HCT116 (cell line): ENCODE measurements at regions not wholly inside any gene's neighbourhood (a gene's known extent, or its start where the extent isn't known, plus 50 kb on each side); places are given as distances from the start of the nearest gene placed in this dataset.

Source experiments
- ATAC-seq: fragments of 200-7000 bp; cut with Tn5 transposase; 2 replicates; pipeline ENCODE4 v1.9.1; 2020; ENCODE audit warnings: mild to moderate bottlenecking, moderate library complexity
- BruUV-seq: library from RNA; stranded (reverse); fragments of 400-500 nt; replicated peaks from 2 replicates; lab custom pipeline; 2021; lab: Mats Ljungman, UMichigan
- CTCF ChIA-PET: fragments of 300-600 bp; sonication (Branson Sonifier 250); formaldehyde crosslinking; loops from one replicate; lab custom pipeline; 2021; ENCODE audit warnings: antibody characterized with exemption; lab: Charles Lee
- POLR2A ChIA-PET: fragments of 300-600, 350-600 bp; sonication (Branson Sonifier 250); formaldehyde crosslinking; loops from one replicate; lab custom pipeline; 2021; ENCODE audit warnings: antibody characterized with exemption; lab: Charles Lee
- RAD21 ChIA-PET, 2 experiments: fragments of 300-600 bp; sonication (Branson Sonifier 250); formaldehyde crosslinking; loops; one replicate each; lab custom pipeline; 2023; ENCODE audit warnings: low total read pairs in 2 of 2; ENCODE audit not compliant: uncharacterized antibody in 2 of 2, unreplicated experiment in 2 of 2, low non-redundant PET in 1 of 2; lab: Charles Lee
- DNase-seq: peaks from one replicate; pipeline ENCODE4 v3.0.0-alpha.2; 2010; ENCODE audit warnings: low read depth, low spot score
- H2AFZ ChIP-seq: fragments of 200-600 bp; shearing (Covaris generic), sonication (generic); 2 replicates; pipeline ENCODE4 v1.6.1; 2017; ENCODE audit warnings: low read depth, mixed run types, mixed read lengths, antibody characterized with exemption, low read length; ENCODE audit not compliant: poor library complexity, severe bottlenecking
- H3K27ac ChIP-seq: 2 replicates; pipeline ENCODE4 v1.5.1; 2012; ENCODE audit warnings: low read depth, low read length
- H3K27me3 ChIP-seq: fragments of 200-600 bp; sonication (generic); 2 replicates; pipeline ENCODE4 v1.6.1; 2016; ENCODE audit warnings: mixed run types, low read length, mixed read lengths; ENCODE audit not compliant: insufficient read depth
- H3K36me3 ChIP-seq, 2 experiments: fragments of 200-500 bp in 1 of 2; fragments of 200-600 bp in 1 of 2; sonication (Bioruptor generic) in 1 of 2; sonication (generic) in 1 of 2; 2 replicates each; pipeline versions ENCODE4 v1.5.1 to v1.6.1; 2014 to 2016; ENCODE audit warnings: low read length in 2 of 2, inconsistent platforms in 1 of 2, mixed read lengths in 1 of 2, mixed run types in 1 of 2; ENCODE audit not compliant: insufficient read depth in 2 of 2, control insufficient read depth in 1 of 2
- H3K4me1 ChIP-seq, 2 experiments: fragments of 200-600 bp in 1 of 2; sonication (generic) in 1 of 2; 2 replicates each; pipeline versions ENCODE4 v1.5.1 to v1.6.1; 2012 to 2017; ENCODE audit warnings: low read length in 2 of 2, inconsistent platforms in 1 of 2, mild to moderate bottlenecking in 1 of 2, mixed read lengths in 1 of 2, mixed run types in 1 of 2, moderate library complexity in 1 of 2; ENCODE audit not compliant: insufficient read depth in 2 of 2, control insufficient read depth in 1 of 2
- H3K4me2 ChIP-seq: fragments of 200-600 bp; sonication (generic); 2 replicates; pipeline ENCODE4 v1.6.1; 2017; ENCODE audit warnings: mixed run types, low read length, mixed read lengths
- H3K4me3 ChIP-seq, 2 experiments: fragments of 200-600 bp in 1 of 2; sonication (generic) in 1 of 2; replicated peaks in 1 of 2; 2 replicates each; pipeline ENCODE4 v1.5.1; 2011 to 2016; ENCODE audit warnings: low read length in 2 of 2, control low read depth in 1 of 2, low read depth in 1 of 2, mild to moderate bottlenecking in 1 of 2, mixed read lengths in 1 of 2, mixed run types in 1 of 2
- H3K79me2 ChIP-seq: fragments of 200-600 bp; sonication (generic); 2 replicates; pipeline ENCODE4 v1.6.1; 2017; ENCODE audit warnings: mild to moderate bottlenecking, mixed run types, low read length, moderate library complexity, mixed read lengths; ENCODE audit not compliant: insufficient read depth
- H3K9ac ChIP-seq: fragments of 200-600 bp; sonication (generic); 2 replicates; pipeline ENCODE4 v1.6.1; 2016; ENCODE audit warnings: low read length, mixed read lengths
- H3K9me2 ChIP-seq: fragments of 200-600 bp; sonication (generic), shearing (Covaris generic); 2 replicates; pipeline ENCODE4 v1.6.1; 2017; ENCODE audit warnings: mixed run types, mild to moderate bottlenecking, moderate library complexity; ENCODE audit not compliant: insufficient read depth
- H3K9me3 ChIP-seq, 2 experiments: fragments of 200-500 bp in 1 of 2; fragments of 200-600 bp in 1 of 2; sonication (Bioruptor generic) in 1 of 2; sonication (generic) in 1 of 2; 2 replicates each; pipeline ENCODE4 v1.6.1; 2014 to 2017; ENCODE audit warnings: low read length in 2 of 2, mixed read lengths in 2 of 2, inconsistent platforms in 1 of 2, low read depth in 1 of 2, mild to moderate bottlenecking in 1 of 2, mixed run types in 1 of 2, moderate library complexity in 1 of 2; ENCODE audit not compliant: control insufficient read depth in 1 of 2, insufficient read depth in 1 of 2
- H4K20me1 ChIP-seq: fragments of 200-600 bp; sonication (generic), shearing (Covaris generic); 2 replicates; pipeline ENCODE4 v1.6.1; 2017; ENCODE audit warnings: mixed run types, mild to moderate bottlenecking, moderate library complexity; ENCODE audit not compliant: insufficient read depth
- CEBPB ChIP-seq: IDR thresholded peaks from 2 replicates; pipeline ENCODE4 v1.6.1; 2012; ENCODE audit warnings: low read depth
- ELF1 ChIP-seq: IDR thresholded peaks from 2 replicates; pipeline ENCODE4 v1.6.1; 2012; ENCODE audit warnings: low read depth, borderline replicate concordance
- EZH2 ChIP-seq: fragments of 200-600 bp; sonication (generic); IDR thresholded peaks from 2 replicates; pipeline ENCODE4 v1.6.1; 2017; ENCODE audit warnings: antibody characterized with exemption, mixed run types
- EZH2phosphoT487 ChIP-seq: fragments of 200-600 bp; IDR thresholded peaks from 2 replicates; pipeline ENCODE4 v1.6.1; 2018; ENCODE audit warnings: antibody characterized with exemption, borderline replicate concordance
- FOSL1 ChIP-seq: IDR thresholded peaks from 2 replicates; pipeline ENCODE4 v1.6.1; 2012; ENCODE audit warnings: low read depth
- JUND ChIP-seq: IDR thresholded peaks from 2 replicates; pipeline ENCODE4 v1.6.1; 2012
- POLR2A ChIP-seq: IDR thresholded peaks from 2 replicates; pipeline ENCODE4 v1.7.0; 2011; ENCODE audit warnings: borderline replicate concordance; ENCODE audit not compliant: insufficient read depth, insufficient read length; ENCODE audit errors: extremely low read depth
- SIN3A ChIP-seq: IDR thresholded peaks from 2 replicates; pipeline ENCODE4 v1.6.1; 2012; ENCODE audit warnings: low read depth
- SP1 ChIP-seq: IDR thresholded peaks from 2 replicates; pipeline ENCODE4 v1.6.1; 2012; ENCODE audit warnings: low read depth
- SRF ChIP-seq: IDR thresholded peaks from 2 replicates; pipeline ENCODE4 v1.6.1; 2012; ENCODE audit warnings: low read depth
- YY1 ChIP-seq: IDR thresholded peaks from 2 replicates; pipeline ENCODE4 v1.6.1; 2011; ENCODE audit warnings: low read length, low read depth, moderate library complexity, mild to moderate bottlenecking; ENCODE audit not compliant: insufficient replicate concordance; ENCODE audit errors: extremely low read depth
- ZFX ChIP-seq: fragments of 450-650 bp; IDR thresholded peaks from 2 replicates; pipeline ENCODE4 v1.6.1; 2017
- intact Hi-C: fragments of 100-400 bp; cut with micrococcal nuclease; formaldehyde crosslinking; loops from 2 replicates; pipeline ENCODE4 v1.10.0; 2022
- TF ChIP-seq, protein P1 (sequence below), 3 experiments: fragments of 200-600 bp in 1 of 3; sonication (generic) in 1 of 3; IDR thresholded peaks in 2 of 3; conservative IDR thresholded peaks in 1 of 3; 2 replicates each; pipeline ENCODE4 v1.5.1; 2012 to 2017; ENCODE audit warnings: low read depth in 2 of 3, low read length in 2 of 3, antibody characterized with exemption in 1 of 3, borderline replicate concordance in 1 of 3, control low read depth in 1 of 3, mild to moderate bottlenecking in 1 of 3, mixed read lengths in 1 of 3, mixed run types in 1 of 3, moderate library complexity in 1 of 3; ENCODE audit not compliant: insufficient read depth in 1 of 3
- TF ChIP-seq, protein P2 (sequence below): IDR thresholded peaks from 2 replicates; pipeline ENCODE4 v1.6.1; 2012
- TF ChIP-seq, protein P3 (sequence below): IDR thresholded peaks from 2 replicates; pipeline ENCODE4 v1.6.1; 2011; ENCODE audit warnings: mild to moderate bottlenecking, low read length, moderate library complexity; ENCODE audit not compliant: insufficient replicate concordance; ENCODE audit errors: extremely low read depth

DNA sequence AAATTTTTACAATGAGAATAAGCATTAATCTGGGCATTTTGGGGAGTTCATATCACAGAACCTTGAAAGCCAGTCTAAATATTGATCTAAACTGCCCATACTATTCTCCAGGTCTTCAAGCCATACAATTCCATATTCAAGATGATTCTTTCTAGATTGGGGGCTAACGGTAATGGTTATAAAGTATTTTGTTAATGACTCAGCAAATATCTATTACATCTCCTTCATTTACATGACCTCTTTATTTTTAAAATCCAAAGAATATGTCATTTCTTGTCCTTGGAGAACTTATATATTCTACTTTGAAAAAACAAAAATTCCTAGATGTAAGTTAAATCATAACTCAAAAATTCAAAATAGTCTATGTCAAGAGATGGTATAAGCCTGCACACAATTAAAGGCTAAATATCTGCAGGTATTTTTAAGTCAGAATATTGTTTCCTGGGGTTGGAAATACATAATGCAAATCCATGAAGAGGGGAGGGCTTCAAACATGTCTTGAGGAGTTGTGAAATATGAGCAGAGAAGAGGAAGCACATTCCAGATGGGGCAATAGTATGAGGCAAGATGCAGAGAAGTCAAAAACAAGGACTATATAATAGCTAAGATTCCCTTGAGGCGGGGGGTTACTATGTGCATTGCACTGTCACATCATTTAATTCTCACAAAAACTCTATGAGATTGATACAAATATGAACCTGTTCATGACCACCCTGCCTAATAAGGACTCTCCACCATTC lies 526.4 kb downstream of the NR2F1-AS1 start:
- intact Hi-C loops, result no loop called here
- no peak overlapping the region for H3K9ac ChIP-seq
- ChIA-PET POLR2A (no interaction called here), RAD21 (no interaction called here), CTCF (no interaction called here)
- no peaks in the 10 kb centered on the region for H4K20me1 ChIP-seq
- ATAC-seq, result no peak
- DNase-seq, result no peak
- no peak overlapping the region for H3K4me3 ChIP-seq
- no peaks in the 10 kb centered on the region for H3K4me1 ChIP-seq
- H3K79me2 ChIP-seq, result no peaks in the 10 kb centered on the region
- no peaks in the 10 kb centered on the region for H3K9me2 ChIP-seq
- H3K36me3 ChIP-seq, result no peaks in the 10 kb centered on the region
- TF ChIP-seq FOSL1 (no peak), CEBPB (no peak), POLR2A (no peak), EZH2 (no peak)
- TF ChIP-seq, protein P1, sequence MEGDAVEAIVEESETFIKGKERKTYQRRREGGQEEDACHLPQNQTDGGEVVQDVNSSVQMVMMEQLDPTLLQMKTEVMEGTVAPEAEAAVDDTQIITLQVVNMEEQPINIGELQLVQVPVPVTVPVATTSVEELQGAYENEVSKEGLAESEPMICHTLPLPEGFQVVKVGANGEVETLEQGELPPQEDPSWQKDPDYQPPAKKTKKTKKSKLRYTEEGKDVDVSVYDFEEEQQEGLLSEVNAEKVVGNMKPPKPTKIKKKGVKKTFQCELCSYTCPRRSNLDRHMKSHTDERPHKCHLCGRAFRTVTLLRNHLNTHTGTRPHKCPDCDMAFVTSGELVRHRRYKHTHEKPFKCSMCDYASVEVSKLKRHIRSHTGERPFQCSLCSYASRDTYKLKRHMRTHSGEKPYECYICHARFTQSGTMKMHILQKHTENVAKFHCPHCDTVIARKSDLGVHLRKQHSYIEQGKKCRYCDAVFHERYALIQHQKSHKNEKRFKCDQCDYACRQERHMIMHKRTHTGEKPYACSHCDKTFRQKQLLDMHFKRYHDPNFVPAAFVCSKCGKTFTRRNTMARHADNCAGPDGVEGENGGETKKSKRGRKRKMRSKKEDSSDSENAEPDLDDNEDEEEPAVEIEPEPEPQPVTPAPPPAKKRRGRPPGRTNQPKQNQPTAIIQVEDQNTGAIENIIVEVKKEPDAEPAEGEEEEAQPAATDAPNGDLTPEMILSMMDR (IDR thresholded peaks at IDR 0.05 in 2 of 3, conservative IDR thresholded peaks at IDR 0.05 in 1 of 3; ENCODE audit: borderline replicate concordance in 1 of 3, insufficient read depth in 1 of 3, low read depth in 2 of 3, low read length in 2 of 3), result no peak
- no peaks in the 10 kb centered on the region for H3K9me3 ChIP-seq
- no TSS peak for BruUV-seq
- H3K27ac ChIP-seq, result no peak overlapping the region
- no peak overlapping the region for H3K4me2 ChIP-seq
- no peaks in the 10 kb centered on the region for H3K27me3 ChIP-seq
- no peak overlapping the region for H2AFZ ChIP-seq

DNA sequence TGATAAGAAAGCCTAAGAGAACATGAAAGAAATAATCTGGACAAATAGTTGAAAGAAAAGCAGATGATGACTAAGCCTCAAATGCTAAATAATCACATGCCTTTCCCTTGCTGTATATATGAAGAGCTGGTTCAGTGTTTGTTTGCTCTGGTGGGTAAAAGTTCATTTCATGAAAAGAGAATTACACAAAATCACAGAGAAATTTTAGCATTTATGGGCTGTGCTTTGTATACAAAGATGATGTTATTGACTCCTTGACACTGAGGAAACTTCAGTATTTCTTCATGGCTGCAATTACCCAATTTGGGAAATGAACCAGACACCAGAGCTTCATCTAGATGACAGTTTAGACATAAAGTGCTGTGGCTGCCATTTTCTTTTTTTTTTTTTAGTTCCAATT lies 527.2 kb downstream of the NR2F1-AS1 start:
- CTCF ChIA-PET, result no interaction called here
- no peaks in the 10 kb centered on the region for H3K9me3 ChIP-seq
- no peak overlapping the region for H3K27ac ChIP-seq
- H3K4me3 ChIP-seq, result no peak overlapping the region
- BruUV-seq, result no TSS peak
- H3K9ac ChIP-seq, result no peak overlapping the region
- no peak overlapping the region for H2AFZ ChIP-seq
- no peak for ATAC-seq
- no peaks in the 10 kb centered on the region for H4K20me1 ChIP-seq
- H3K4me2 ChIP-seq, result no peak overlapping the region
- no peaks in the 10 kb centered on the region for H3K27me3 ChIP-seq
- intact Hi-C loops, result no loop called here
- no peaks in the 10 kb centered on the region for H3K4me1 ChIP-seq
- H3K79me2 ChIP-seq, result no peaks in the 10 kb centered on the region
- no peak for DNase-seq
- H3K9me2 ChIP-seq, result no peaks in the 10 kb centered on the region
- H3K36me3 ChIP-seq, result no peaks in the 10 kb centered on the region
- RAD21 ChIA-PET, result no interaction called here
- POLR2A ChIA-PET, result no interaction called here
- TF ChIP-seq ZFX (no peak), SRF (no peak), SP1 (no peak), EZH2phosphoT487 (no peak), SIN3A (no peak), EZH2 (no peak), FOSL1 (no peak), YY1 (no peak), ELF1 (no peak), JUND (no peak)
- TF ChIP-seq, protein P2, sequence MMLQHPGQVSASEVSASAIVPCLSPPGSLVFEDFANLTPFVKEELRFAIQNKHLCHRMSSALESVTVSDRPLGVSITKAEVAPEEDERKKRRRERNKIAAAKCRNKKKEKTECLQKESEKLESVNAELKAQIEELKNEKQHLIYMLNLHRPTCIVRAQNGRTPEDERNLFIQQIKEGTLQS, result no peak
- TF ChIP-seq, protein P3, sequence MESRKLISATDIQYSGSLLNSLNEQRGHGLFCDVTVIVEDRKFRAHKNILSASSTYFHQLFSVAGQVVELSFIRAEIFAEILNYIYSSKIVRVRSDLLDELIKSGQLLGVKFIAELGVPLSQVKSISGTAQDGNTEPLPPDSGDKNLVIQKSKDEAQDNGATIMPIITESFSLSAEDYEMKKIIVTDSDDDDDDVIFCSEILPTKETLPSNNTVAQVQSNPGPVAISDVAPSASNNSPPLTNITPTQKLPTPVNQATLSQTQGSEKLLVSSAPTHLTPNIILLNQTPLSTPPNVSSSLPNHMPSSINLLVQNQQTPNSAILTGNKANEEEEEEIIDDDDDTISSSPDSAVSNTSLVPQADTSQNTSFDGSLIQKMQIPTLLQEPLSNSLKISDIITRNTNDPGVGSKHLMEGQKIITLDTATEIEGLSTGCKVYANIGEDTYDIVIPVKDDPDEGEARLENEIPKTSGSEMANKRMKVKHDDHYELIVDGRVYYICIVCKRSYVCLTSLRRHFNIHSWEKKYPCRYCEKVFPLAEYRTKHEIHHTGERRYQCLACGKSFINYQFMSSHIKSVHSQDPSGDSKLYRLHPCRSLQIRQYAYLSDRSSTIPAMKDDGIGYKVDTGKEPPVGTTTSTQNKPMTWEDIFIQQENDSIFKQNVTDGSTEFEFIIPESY, result no peak
